GM18505 (cell line): ENCODE measurements at regions not wholly inside any gene's neighbourhood (a gene's known extent, or its start where the extent isn't known, plus 50 kb on each side); places are given as distances from the start of the nearest gene placed in this dataset.

Experiments
- ATAC-seq: cut with Tn5 transposase; IDR thresholded peaks from one replicate; pipeline ENCODE4 v1.9.1; 2021; ENCODE audit not compliant: unreplicated experiment
- POLR2A ChIP-seq: IDR thresholded peaks from 4 replicates; pipeline ENCODE4 v1.6.1; 2011; ENCODE audit warnings: borderline replicate concordance; ENCODE audit not compliant: insufficient read depth, insufficient read length; ENCODE audit errors: extremely low read depth

DNA sequence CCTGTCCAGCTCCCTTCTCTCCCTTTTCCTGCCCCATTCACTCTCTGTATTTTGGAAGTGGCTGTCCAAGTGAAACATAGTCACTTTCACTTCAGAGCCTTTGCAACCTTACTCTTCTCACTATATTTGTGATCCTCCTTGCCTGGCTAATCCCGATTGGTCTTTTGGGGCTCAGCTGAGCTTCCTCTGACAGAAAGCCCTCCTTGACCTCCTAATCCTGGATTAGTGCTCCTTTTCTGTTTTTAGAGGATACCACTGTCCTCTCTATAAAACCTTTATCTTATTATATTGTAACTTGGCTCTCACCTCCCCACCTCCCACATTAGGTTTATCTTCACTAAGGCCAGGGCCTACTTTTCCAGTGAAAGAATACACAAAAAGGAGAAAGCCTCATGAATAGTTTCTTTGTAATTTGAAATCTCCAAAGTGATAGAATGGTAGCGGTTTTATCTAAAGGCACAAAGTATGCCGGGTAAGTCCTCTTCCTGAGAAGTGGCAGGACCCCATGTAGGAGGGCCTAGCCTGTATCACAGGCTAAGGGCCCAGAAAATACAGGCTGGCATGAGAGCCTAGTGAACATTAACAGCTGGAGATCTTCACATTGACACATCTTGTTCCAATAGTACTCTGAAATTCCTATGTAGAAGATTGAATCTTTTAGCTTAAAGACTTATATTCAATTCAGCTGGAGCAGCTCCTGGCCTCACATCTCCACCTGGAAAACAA lies 83.1 kb upstream of the GAREM1 start:
- TF ChIP-seq POLR2A: no peak
- ATAC-seq: no peak

DNA sequence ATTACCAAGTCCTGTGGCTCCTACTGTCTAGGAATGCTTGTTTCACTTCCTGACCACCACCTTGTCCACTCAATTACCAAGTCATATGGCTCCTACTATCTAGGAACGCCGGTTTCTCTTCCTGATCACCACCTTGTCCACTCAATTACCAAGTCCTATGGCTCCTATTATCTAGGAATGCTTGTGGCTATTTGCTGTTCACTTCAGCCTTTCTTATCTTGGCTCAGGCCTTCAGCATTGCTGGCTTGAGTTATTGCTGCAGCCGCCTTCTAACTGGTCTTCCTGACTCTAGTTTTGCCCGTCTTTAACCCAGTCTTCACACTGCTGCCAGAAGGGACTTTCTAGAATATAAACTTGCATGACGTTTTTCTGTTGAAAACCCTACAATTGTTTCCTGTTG lies 82.5 kb upstream of the GAREM1 start:
- no peak for TF ChIP-seq POLR2A
- ATAC-seq: no peak

DNA sequence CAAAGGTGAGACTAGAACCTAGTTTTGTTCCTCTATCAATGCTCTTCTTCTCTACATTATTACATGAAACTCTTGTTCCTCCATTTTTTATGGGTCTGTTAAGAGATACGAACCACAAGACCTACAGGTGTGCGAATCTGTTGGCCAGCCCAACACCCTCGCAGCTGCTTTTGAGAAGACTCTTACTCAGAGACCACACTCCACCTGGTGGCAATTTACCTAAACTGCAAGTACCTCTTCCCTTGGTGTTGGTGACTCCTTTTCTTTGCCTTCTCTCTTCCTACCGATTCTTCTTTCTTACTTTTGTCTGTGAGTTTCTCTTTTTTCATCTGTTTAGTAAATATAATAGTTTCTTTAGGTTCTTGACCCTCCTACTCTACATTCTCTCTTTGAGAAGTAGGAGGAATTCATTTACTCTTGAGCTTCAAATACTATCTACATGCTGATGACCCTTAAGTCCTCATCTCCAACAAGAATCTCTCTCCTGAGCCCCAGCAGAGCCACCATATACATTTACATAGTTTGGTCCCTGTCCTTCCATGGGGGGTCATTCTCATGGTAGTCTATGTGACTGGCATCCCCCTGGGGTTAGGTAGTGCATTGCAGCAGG lies 81.8 kb upstream of the GAREM1 start:
- no peak for TF ChIP-seq POLR2A
- ATAC-seq: peak; percentile 86

DNA sequence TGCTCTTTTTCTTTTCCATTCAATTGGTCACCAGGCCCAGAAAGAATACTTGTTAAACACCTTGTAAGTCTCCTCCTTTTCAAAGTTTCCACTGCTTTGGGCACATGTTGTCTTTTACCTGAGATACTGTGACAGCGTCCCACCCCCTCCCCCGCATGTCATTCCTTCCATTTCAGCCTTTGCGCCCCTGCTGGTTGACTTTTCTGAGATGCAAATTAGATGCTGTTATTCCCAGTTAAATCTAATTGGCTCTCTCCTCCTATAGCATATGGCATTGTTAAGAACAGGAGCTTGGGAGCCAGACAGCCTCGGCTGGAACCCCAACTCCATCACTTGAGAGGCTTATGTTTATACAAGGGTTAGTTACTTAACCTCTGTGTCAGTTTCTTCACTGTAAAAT lies 80.3 kb upstream of the GAREM1 start:
- ATAC-seq: no peak
- no peak for TF ChIP-seq POLR2A

DNA sequence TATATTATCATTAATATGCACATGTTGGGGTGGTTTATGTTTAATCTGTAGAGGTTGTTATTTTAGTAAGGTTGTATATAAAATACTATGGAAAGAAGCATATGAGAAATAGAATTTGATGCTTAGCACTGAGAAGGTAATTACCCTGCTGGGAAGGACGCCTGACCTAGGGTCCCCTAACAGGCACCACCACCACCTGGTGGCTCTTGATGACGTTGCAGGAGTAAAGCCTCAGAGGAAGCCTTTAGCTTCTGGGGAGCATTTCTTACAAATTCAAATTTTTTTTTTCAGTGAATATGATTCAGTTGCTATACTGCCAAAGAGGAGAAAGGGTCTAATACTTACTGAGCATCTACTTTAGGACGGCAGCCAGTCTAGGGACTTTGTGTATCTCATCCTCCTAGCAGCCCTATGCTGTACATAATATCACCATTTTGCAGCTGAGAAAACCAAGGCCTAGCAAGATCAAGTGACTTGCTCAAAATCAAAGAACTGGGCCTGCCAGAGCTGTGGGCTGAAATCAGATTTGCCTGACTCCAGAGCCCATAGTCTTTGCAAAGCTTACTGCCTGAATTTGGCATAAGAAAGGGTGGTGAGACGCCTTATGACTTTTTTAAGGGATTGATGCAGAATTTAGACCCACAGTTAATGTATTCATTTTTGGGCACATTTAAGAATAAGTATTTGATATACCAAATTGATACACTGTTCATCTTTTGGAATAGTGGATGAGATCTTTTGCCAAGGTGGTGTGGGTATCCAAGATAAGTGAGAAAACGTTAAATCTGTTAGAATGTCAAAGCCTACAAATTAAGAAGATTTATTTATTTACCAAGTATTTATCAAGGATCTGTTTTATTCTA lies 78.8 kb upstream of the GAREM1 start:
- peak; percentile 77 for ATAC-seq
- no peak for TF ChIP-seq POLR2A

DNA sequence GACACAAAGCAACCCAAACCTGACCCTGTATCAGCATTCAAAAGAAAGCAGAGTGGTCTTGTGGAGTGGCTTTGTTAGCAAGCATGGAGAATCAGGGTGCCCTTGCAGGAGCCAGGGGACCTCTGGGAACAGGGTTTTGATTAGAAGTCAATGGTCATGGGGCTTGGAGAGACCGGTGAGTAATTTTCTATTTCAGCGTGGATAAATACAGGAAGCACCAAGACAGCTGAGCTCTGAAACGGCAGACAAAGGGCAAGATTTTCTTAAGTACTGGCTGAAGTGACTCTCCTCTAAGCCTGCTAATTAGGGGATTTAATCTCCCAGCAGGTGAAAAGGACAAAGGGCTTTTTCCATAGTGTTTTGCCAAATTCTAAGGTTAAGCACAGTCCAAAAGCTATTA lies 78.0 kb upstream of the GAREM1 start:
- ATAC-seq: no peak
- no peak for TF ChIP-seq POLR2A

DNA sequence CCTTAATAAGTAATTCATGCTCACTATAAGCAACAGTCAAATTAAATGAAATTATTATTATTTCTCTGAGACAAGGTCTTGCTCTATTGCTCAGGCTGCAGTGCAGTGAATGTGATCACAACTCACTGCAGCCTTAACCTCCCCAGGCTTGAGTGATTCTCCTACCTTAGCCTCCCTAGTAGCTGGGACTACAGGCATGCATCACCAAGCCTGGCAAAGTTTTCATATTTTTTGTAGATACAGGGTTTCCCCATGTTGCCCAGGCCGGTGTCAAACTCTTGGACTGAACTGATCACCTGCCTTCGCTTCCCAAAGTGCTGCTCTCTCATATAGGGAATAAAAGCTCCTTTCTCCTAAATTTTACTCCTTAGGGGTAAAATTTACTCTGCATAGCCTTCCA lies 74.9 kb upstream of the GAREM1 start:
- TF ChIP-seq POLR2A: no peak
- ATAC-seq: no peak

DNA sequence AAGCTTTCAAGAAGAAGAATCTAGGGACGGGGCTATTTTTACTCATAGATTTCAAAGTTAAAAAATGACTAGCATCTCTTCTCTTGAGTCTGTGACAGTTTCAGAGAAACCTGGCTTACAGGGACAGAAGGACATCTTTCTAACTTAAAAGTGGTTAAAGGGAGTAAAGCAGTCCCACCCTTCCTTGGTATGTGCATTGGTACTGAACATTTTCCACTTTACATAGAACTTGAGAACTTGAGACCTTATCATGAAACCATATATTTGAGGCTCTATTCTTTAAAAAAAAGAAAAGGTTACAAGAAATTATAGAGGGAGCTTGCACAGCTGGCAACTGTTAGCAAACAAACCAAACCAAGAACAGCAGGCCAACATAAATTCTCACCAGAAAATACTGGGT lies 73.4 kb upstream of the GAREM1 start:
- ATAC-seq: no peak
- no peak for TF ChIP-seq POLR2A

DNA sequence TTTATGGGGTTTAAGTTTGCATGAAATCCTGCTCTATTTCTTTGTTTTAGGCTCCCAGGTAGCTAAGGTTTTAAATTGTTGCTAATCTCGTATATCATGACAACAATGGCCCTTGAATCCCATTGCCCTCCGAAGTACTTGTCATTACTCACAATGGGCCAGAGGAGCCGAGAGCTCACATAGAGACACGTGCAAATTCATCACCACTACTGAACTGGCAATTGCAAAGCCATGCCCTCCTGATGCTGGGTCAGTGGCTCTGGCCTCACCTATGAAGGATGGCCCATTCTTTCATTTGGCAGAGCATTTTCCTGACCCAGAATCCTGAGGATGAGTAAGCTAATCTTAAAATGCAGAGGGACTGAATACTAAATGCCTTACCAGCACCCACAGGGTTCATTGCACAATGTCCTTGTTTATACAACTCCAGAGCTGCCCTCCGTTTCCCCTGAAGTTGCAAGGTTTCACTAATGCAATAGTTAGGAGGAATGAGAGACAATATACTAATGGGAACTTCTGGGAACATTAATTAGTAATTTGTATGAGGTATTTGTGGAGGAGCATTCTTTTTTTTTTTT lies 71.6 kb upstream of the GAREM1 start:
- ATAC-seq: no peak
- TF ChIP-seq POLR2A: no peak

DNA sequence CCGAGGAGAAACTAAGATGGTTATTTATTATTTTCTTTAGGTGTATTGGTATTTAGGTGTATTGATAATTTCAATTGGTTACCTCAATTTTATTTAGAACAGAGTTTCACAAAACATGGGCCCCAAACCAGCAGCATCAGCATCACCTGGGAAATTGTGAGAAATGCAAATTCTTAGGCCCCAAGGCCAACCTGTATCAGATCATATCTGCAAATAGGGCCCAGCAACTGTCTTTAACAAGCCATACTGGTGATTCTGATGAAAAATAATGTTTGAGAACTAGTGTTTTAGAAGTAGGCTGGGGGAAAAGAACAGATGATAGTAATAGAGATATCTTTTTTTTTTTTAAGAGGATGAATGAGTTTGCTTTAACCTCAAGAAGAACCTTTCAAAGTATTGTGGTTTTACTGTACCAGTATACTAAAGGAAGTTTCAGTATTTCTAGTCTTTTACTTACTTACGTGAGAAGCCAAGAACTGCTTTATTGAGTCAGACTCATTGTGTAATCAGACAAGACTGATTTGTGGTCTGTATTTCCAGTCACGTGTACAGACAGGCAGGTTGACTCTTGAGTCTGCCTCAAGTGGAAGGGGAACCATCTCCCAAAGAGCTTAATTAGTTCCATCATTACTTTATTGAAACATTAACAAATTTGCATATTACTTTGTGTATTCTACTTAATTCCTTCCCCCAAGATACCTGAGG lies 60.4 kb upstream of the GAREM1 start:
- peak; percentile 97 for ATAC-seq
- TF ChIP-seq POLR2A: no peak

DNA sequence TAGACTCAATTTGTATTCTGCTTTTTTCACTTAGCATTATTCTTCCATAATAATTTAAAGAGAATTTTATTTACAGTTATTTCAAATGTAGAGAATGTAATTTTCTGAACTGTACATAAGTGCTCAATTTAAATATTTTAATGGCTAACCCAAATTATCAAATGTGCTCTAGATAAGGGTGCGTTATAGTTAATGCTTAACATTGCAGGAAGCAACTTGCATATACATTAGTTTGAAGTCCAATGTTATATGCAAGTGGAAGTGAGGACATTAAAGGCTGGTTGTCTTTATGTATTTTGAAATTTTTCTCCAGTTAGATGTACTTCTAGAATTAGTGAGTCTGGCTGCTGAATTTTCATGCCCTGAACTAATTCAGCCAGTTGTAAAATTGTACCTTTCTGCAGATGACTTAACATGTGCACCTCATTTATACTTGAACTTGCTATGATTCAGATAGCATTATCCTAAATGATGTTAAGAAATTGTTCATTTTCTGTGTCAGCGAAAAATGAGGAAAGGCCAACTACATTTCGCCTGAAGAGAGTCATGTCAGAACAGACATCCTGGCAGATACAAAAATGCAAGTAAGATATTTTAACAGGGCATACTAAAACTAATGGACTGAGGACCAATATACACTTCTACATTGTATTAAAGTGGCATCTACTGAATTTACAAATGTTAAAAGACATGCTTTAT lies 59.2 kb upstream of the GAREM1 start:
- no peak for ATAC-seq
- TF ChIP-seq POLR2A: no peak

DNA sequence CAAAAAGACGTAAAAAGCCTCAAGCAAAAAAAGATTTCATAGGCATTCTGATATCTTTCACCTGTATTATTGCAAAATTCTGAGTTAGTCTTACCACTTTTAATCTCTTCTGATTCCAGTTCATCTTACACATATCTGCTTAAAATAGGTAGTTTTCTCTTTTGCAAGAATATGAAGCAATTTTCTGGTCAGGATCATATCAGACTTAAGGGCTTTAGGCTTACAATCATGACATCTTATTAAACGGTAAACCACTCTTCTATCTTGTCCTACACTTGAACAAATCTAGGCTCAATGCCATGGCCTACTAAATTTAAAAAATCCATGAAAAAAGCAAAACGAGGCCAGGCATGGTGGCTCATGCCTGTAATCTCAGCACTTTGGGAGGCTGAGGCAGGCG lies 50.1 kb upstream of the GAREM1 start:
- no peak for ATAC-seq
- TF ChIP-seq POLR2A: no peak
